ENCODE measurements at regions not wholly inside any gene's neighbourhood (a gene's known extent, or its start where the extent isn't known, plus 50 kb on each side); places are given as distances from the start of the nearest gene placed in this dataset.

- TF ChIP-seq, protein P1, sequence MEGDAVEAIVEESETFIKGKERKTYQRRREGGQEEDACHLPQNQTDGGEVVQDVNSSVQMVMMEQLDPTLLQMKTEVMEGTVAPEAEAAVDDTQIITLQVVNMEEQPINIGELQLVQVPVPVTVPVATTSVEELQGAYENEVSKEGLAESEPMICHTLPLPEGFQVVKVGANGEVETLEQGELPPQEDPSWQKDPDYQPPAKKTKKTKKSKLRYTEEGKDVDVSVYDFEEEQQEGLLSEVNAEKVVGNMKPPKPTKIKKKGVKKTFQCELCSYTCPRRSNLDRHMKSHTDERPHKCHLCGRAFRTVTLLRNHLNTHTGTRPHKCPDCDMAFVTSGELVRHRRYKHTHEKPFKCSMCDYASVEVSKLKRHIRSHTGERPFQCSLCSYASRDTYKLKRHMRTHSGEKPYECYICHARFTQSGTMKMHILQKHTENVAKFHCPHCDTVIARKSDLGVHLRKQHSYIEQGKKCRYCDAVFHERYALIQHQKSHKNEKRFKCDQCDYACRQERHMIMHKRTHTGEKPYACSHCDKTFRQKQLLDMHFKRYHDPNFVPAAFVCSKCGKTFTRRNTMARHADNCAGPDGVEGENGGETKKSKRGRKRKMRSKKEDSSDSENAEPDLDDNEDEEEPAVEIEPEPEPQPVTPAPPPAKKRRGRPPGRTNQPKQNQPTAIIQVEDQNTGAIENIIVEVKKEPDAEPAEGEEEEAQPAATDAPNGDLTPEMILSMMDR (conservative IDR thresholded peaks at IDR 0.05; ENCODE audit: low read length), result no peak
- no peak for TF ChIP-seq EZH2phosphoT487 (IDR thresholded peaks at IDR 0.05; ENCODE audit: borderline replicate concordance, low read depth, low read length)
Observed at GRCh38 chr3:187994221-187995042, 159.5 kb upstream of the LPP start.
